ENCODE measurements at regions not wholly inside any gene's neighbourhood (a gene's known extent, or its start where the extent isn't known, plus 50 kb on each side); places are given as distances from the start of the nearest gene placed in this dataset.
"Not testable (repeated sequence)": the region's sequence is repeated elsewhere in the genome, so short reads cannot be mapped to it uniquely, and the experiment has no call there.

- DNase-seq (ENCODE audit: low read depth): no peak
- TF ChIP-seq CTCF (IDR thresholded peaks at IDR 0.05; ENCODE audit: insufficient read depth, low read depth, low read length): no peak
- no peak overlapping the region for H3K4me3 ChIP-seq (ENCODE audit: low read depth, low read length)
Observed at GRCh38 chr10:117817116-117817515, 229.6 kb downstream of the RAB11FIP2 start.

GRCh38 chr10:117818721-117819120, 228.0 kb downstream of the RAB11FIP2 start:
- no peak for TF ChIP-seq CTCF (IDR thresholded peaks at IDR 0.05; ENCODE audit: insufficient read depth, low read depth, low read length)
- no peak overlapping the region for H3K4me3 ChIP-seq (ENCODE audit: low read depth, low read length)
- no peak for DNase-seq (ENCODE audit: low read depth)

- TF ChIP-seq CTCF (IDR thresholded peaks at IDR 0.05; ENCODE audit: insufficient read depth, low read depth, low read length): no peak
- DNase-seq (ENCODE audit: low read depth): no peak
- H3K4me3 ChIP-seq (ENCODE audit: low read depth, low read length): no peak overlapping the region
Observed at GRCh38 chr10:117819304-117819703, 227.4 kb downstream of the RAB11FIP2 start.

GRCh38 chr10:117823980-117824379, 222.8 kb downstream of the RAB11FIP2 start:
- no peak overlapping the region for H3K4me3 ChIP-seq (ENCODE audit: low read depth, low read length)
- TF ChIP-seq CTCF (IDR thresholded peaks at IDR 0.05; ENCODE audit: insufficient read depth, low read depth, low read length): no peak
- DNase-seq (ENCODE audit: low read depth): no peak

- no peak for TF ChIP-seq CTCF (IDR thresholded peaks at IDR 0.05; ENCODE audit: insufficient read depth, low read depth, low read length)
- no peak for DNase-seq (ENCODE audit: low read depth)
- no peak overlapping the region for H3K4me3 ChIP-seq (ENCODE audit: low read depth, low read length)
Observed at GRCh38 chr10:117830205-117830604, 216.5 kb downstream of the RAB11FIP2 start.

- H3K4me3 ChIP-seq (ENCODE audit: low read depth, low read length): no peak overlapping the region
- no peak for DNase-seq (ENCODE audit: low read depth)
- TF ChIP-seq CTCF (IDR thresholded peaks at IDR 0.05; ENCODE audit: insufficient read depth, low read depth, low read length): no peak
Observed at GRCh38 chr10:117830787-117831212, 215.9 kb downstream of the RAB11FIP2 start.

GRCh38 chr10:117838500-117839498, 207.9 kb downstream of the RAB11FIP2 start:
- not testable (repeated sequence) for H3K4me3 ChIP-seq (ENCODE audit: low read depth, low read length); DNase-seq (ENCODE audit: low read depth)

- not testable (repeated sequence) for DNase-seq (ENCODE audit: low read depth); H3K4me3 ChIP-seq (ENCODE audit: low read depth, low read length)
Observed at GRCh38 chr10:117856426-117856825, 190.3 kb downstream of the RAB11FIP2 start.

Measured in fibroblast of villous mesenchyme (primary cell).